K562 (cell line): ENCODE measurements at regions not wholly inside any gene's neighbourhood (a gene's known extent, or its start where the extent isn't known, plus 50 kb on each side); places are given as distances from the start of the nearest gene placed in this dataset.

ENCODE experiments used
- ATAC-seq: fragments of 200-7000 bp; cut with Tn5 transposase; 3 replicates; pipeline ENCODE4 v1.9.1; 2020; ENCODE audit warnings: moderate library complexity
- BruUV-seq: library from RNA; stranded (reverse); fragments of 400-500 nt; replicated peaks from 2 replicates; lab custom pipeline; 2021; lab: Mats Ljungman, UMichigan
- CTCF ChIA-PET: fragments of 300-600 bp; formaldehyde crosslinking; extraction: SDS; loops from one replicate; lab custom pipeline; 2021; ENCODE audit warnings: low intra/inter-chr PET ratio; lab: Yijun Ruan, JAX
- POLR2A ChIA-PET: fragments of 300-600, 350-650 bp; sonication (Branson Sonifier 250); formaldehyde crosslinking; extraction: SDS; loops from one replicate; lab custom pipeline; 2021; ENCODE audit warnings: antibody characterized with exemption, inconsistent platforms; lab: Yijun Ruan, JAX
- DNase-seq, 4 experiments: peaks; one replicate each; pipeline versions ENCODE4 v3.0.0 to v3.0.0-alpha.2; 2011 to 2018; ENCODE audit warnings: low spot score in 3 of 4, mixed read lengths in 3 of 4; ENCODE audit errors: extremely low read depth in 1 of 4
- FAIRE-seq: peaks from 2 replicates; lab custom pipeline; 2011; peaks lifted over from hg19 to GRCh38; lab: Jason Lieb, UNC
- H2AFZ ChIP-seq: 2 replicates; pipeline ENCODE4 v1.6.0; 2011; ENCODE audit warnings: low read depth, low read length, control low read depth, inconsistent platforms
- H3K27ac ChIP-seq: fragments of 200-600 bp; 3 replicates; pipeline ENCODE4 v1.8.0; 2011; ENCODE audit warnings: low read depth, mild to moderate bottlenecking, control low read depth, inconsistent platforms, low read length, moderate library complexity, mixed read lengths; ENCODE audit errors: extremely low read depth
- H3K27me3 ChIP-seq, 2 experiments: fragments of 300-600 bp in 1 of 2; 2 replicates in 1 of 2; 3 replicates in 1 of 2; pipeline versions ENCODE4 v1.6.0 to v1.8.0; 2011; ENCODE audit warnings: inconsistent platforms in 2 of 2, low read length in 2 of 2, mild to moderate bottlenecking in 1 of 2, mixed read lengths in 1 of 2, moderate library complexity in 1 of 2; ENCODE audit not compliant: control insufficient read depth in 2 of 2, insufficient read depth in 2 of 2
- H3K36me3 ChIP-seq: fragments of 300-600 bp; 3 replicates; pipeline ENCODE4 v1.8.0; 2011; ENCODE audit warnings: mild to moderate bottlenecking, low read length, inconsistent platforms; ENCODE audit not compliant: control insufficient read depth, insufficient read depth
- H3K4me1 ChIP-seq, 2 experiments: fragments of 200-600 bp in 1 of 2; replicated peaks in 1 of 2; 2 replicates in 1 of 2; 3 replicates in 1 of 2; pipeline versions ENCODE4 v1.5.1 to v1.8.0; 2011; ENCODE audit warnings: inconsistent platforms in 2 of 2, low read length in 2 of 2, mild to moderate bottlenecking in 1 of 2, mixed read lengths in 1 of 2, moderate library complexity in 1 of 2; ENCODE audit not compliant: control insufficient read depth in 2 of 2, insufficient read depth in 2 of 2
- H3K4me2 ChIP-seq: 2 replicates; pipeline ENCODE4 v1.6.1; 2011; ENCODE audit warnings: low read length, control low read depth, inconsistent platforms, mixed read lengths; ENCODE audit not compliant: insufficient read depth
- H3K4me3 ChIP-seq: fragments of 200-600 bp; sonication (generic), shearing (Covaris generic); 2 replicates; pipeline ENCODE4 v1.5.1; 2016; ENCODE audit warnings: control low read depth, inconsistent platforms
- H3K79me2 ChIP-seq: fragments of 200-600 bp; 3 replicates; pipeline ENCODE4 v1.8.0; 2011; ENCODE audit warnings: low read length, inconsistent platforms; ENCODE audit not compliant: control insufficient read depth, insufficient read depth
- H3K9ac ChIP-seq, 2 experiments: 2 replicates each; pipeline versions ENCODE4 v1.6.0 to v1.6.1; 2011; ENCODE audit warnings: low read depth in 2 of 2, low read length in 2 of 2, control low read depth in 1 of 2, inconsistent platforms in 1 of 2, mild to moderate bottlenecking in 1 of 2, mixed read lengths in 1 of 2; ENCODE audit not compliant: insufficient read depth in 1 of 2
- H3K9me1 ChIP-seq: one replicate; pipeline ENCODE4 v1.6.0; 2011; ENCODE audit warnings: inconsistent platforms, mild to moderate bottlenecking, low read length, moderate library complexity; ENCODE audit not compliant: control insufficient read depth, insufficient read depth
- H3K9me3 ChIP-seq: replicated peaks from 2 replicates; pipeline ENCODE4 v1.5.1; 2011; ENCODE audit warnings: low read depth, low read length, inconsistent platforms; ENCODE audit not compliant: control insufficient read depth, insufficient read depth
- H4K20me1 ChIP-seq: replicated peaks from 2 replicates; pipeline ENCODE4 v1.6.1; 2011; ENCODE audit warnings: low read length, inconsistent platforms, mixed read lengths; ENCODE audit not compliant: control insufficient read depth, insufficient read depth
- BRD4 ChIP-seq: fragments of 200-600 bp; sonication (generic); IDR thresholded peaks from 2 replicates; pipeline ENCODE4 v1.6.1; 2017; ENCODE audit warnings: inconsistent platforms
- BRD9 ChIP-seq: fragments of 450-650 bp; IDR thresholded peaks from 2 replicates; pipeline ENCODE4 v1.6.1; 2018; ENCODE audit warnings: low read depth; ENCODE audit not compliant: partially characterized antibody
- CHD2 ChIP-seq: IDR thresholded peaks from 2 replicates; pipeline ENCODE4 v1.6.1; 2011; ENCODE audit warnings: low read depth, low read length
- ERF ChIP-seq: fragments of 450-650 bp; formaldehyde crosslinking; IDR thresholded peaks from 2 replicates; pipeline ENCODE4 v1.4.0; 2020; ENCODE audit warnings: mild to moderate bottlenecking, mixed read lengths
- ESRRB ChIP-seq: fragments of 250-450 bp; sonication (Bioruptor Pico); IDR thresholded peaks from 2 replicates; pipeline ENCODE4 v1.5.0; 2020; ENCODE audit warnings: mild to moderate bottlenecking, moderate library complexity, borderline replicate concordance
- MBD2 ChIP-seq: sonication (generic); IDR thresholded peaks from 2 replicates; pipeline ENCODE4 v1.6.1; 2016; ENCODE audit warnings: low read depth, borderline replicate concordance
- MTA3 ChIP-seq: fragments of 450-650 bp; formaldehyde crosslinking; IDR thresholded peaks from 2 replicates; pipeline ENCODE4 v1.6.1; 2017; ENCODE audit warnings: mild to moderate bottlenecking, borderline replicate concordance
- NEUROD1 ChIP-seq: fragments of 150-350 bp; IDR thresholded peaks from 2 replicates; pipeline ENCODE4 v1.6.1; 2014; ENCODE audit warnings: borderline replicate concordance, low read length, low read depth; ENCODE audit not compliant: partially characterized antibody
- NR2F6 ChIP-seq: fragments of 450-650 bp; formaldehyde crosslinking; IDR thresholded peaks from 2 replicates; pipeline ENCODE4 v1.4.0; 2020; ENCODE audit warnings: mild to moderate bottlenecking
- PHF21A ChIP-seq: fragments of 450-650 bp; IDR thresholded peaks from 2 replicates; pipeline ENCODE4 v1.6.1; 2017; ENCODE audit warnings: low read depth, borderline replicate concordance
- POLR2H ChIP-seq: IDR thresholded peaks from 2 replicates; pipeline ENCODE4 v1.6.1; 2016; ENCODE audit warnings: missing genetic modification characterization, low read depth, mild to moderate bottlenecking, control low read depth, missing compliant biosample characterization, moderate library complexity
- SMARCA4 ChIP-seq: fragments of 450-650 bp; IDR thresholded peaks from 2 replicates; pipeline ENCODE4 v1.6.1; 2016
- SMC3 ChIP-seq: conservative IDR thresholded peaks from 2 replicates; pipeline ENCODE4 v1.6.1; 2011; ENCODE audit warnings: low read depth, low read length, improper control_type of control experiment; ENCODE audit not compliant: insufficient read depth
- ZFP1 ChIP-seq: fragments of 450-650 bp; formaldehyde crosslinking; IDR thresholded peaks from 2 replicates; pipeline ENCODE4 v1.4.0; 2020; ENCODE audit warnings: mild to moderate bottlenecking, mixed read lengths
- WGBS: fragments of 100-300 bp; shearing (Covaris generic); methylation state at CpG from one replicate; pipeline ENCODE4 v1.1.6; 2016; ENCODE audit warnings: low coverage, mixed read lengths; ENCODE audit not compliant: insufficient coverage; ENCODE audit errors: missing lambda C conversion rate; 5-methylcytosine and 5-hydroxymethylcytosine counted together
- in situ Hi-C: fragments of 300-500 bp; cut with MboI; formaldehyde crosslinking; loops from 4 replicates; pipeline ENCODE4 v1.15.0; 2018; ENCODE audit warnings: inconsistent platforms, mixed read lengths
- intact Hi-C: fragments of 100-400 bp; cut with micrococcal nuclease; formaldehyde crosslinking; loops from 2 replicates; pipeline ENCODE4 v1.14.2; 2022
- TF ChIP-seq, protein P1 (sequence below), 2 experiments: fragments of 450-650 bp; conservative IDR thresholded peaks; 2 replicates each; pipeline ENCODE4 v1.6.1; 2017; ENCODE audit warnings: mild to moderate bottlenecking in 2 of 2, moderate library complexity in 2 of 2

DNA sequence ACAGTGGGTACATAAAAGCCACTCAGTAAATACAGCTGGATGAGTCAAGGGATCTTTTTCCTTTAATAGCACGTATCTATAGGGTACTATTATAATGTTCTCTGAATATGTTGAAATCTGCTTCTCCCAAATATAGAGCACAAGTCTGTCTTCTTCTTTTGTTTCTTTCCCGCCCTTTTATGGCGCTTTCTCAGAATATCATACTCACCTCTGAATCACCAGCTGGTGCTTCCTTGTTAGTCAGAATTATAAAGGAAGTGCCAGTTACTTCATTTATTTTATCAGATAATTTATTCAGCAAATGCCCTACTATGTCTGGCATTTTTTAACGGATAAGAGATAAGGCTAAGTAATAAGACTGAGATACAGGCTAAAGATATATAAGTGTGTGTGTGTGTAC is 772.9 kb downstream of the SORCS3 start:
- BruUV-seq = no TSS peak
- no peak for ATAC-seq
- Histone ChIP-seq H3K9me1 (no peaks in the 10 kb centered on the region), H3K4me3 (no peak overlapping the region), H2AFZ (no peak overlapping the region), H3K79me2 (no peaks in the 10 kb centered on the region), H3K4me1 (no peaks in the 10 kb centered on the region), H3K9me3 (no peaks in the 10 kb centered on the region), H3K9ac (no peak overlapping the region), H3K27me3 (no peaks in the 10 kb centered on the region), H4K20me1 (no peaks in the 10 kb centered on the region), H3K36me3 (no peaks in the 10 kb centered on the region), H3K4me2 (no peak overlapping the region), H3K27ac (no peak overlapping the region)
- ChIA-PET CTCF (no interaction called here), POLR2A (no interaction called here)
- intact Hi-C loops (no loop called here), in situ Hi-C loops (no loop called here)
- WGBS = 0% methylated on average over 4 of the region's 4 CpGs
- no peak for FAIRE-seq
- TF ChIP-seq ERF = no peak
- no peak for TF ChIP-seq NR2F6
- TF ChIP-seq SMARCA4 = no peak
- no peak for TF ChIP-seq NEUROD1
- no peak for TF ChIP-seq ZFP1 (CRISPR knock-in tag)
- TF ChIP-seq POLR2H (tag) = no peak
- no peak for TF ChIP-seq PHF21A
- no peak for TF ChIP-seq ESRRB (CRISPR knock-in tag)
- no peak for TF ChIP-seq BRD4
- TF ChIP-seq SMC3 = no peak
- TF ChIP-seq BRD9 = no peak
- no peak for TF ChIP-seq MBD2
- no peak for TF ChIP-seq CHD2
- TF ChIP-seq MTA3 = no peak
- TF ChIP-seq, protein P1, sequence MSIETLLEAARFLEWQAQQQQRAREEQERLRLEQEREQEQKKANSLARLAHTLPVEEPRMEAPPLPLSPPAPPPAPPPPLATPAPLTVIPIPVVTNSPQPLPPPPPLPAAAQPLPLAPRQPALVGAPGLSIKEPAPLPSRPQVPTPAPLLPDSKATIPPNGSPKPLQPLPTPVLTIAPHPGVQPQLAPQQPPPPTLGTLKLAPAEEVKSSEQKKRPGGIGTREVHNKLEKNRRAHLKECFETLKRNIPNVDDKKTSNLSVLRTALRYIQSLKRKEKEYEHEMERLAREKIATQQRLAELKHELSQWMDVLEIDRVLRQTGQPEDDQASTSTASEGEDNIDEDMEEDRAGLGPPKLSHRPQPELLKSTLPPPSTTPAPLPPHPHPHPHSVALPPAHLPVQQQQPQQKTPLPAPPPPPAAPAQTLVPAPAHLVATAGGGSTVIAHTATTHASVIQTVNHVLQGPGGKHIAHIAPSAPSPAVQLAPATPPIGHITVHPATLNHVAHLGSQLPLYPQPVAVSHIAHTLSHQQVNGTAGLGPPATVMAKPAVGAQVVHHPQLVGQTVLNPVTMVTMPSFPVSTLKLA (conservative IDR thresholded peaks at IDR 0.05) = no peak
- DNase-seq = no peak
